GM19238 (cell line): ENCODE measurements at regions not wholly inside any gene's neighbourhood (a gene's known extent, or its start where the extent isn't known, plus 50 kb on each side); places are given as distances from the start of the nearest gene placed in this dataset.

Source experiments
- DNase-seq: peaks from one replicate; pipeline ENCODE4 v3.0.0; 2011; ENCODE audit warnings: low spot score; ENCODE audit not compliant: insufficient read length

DNA sequence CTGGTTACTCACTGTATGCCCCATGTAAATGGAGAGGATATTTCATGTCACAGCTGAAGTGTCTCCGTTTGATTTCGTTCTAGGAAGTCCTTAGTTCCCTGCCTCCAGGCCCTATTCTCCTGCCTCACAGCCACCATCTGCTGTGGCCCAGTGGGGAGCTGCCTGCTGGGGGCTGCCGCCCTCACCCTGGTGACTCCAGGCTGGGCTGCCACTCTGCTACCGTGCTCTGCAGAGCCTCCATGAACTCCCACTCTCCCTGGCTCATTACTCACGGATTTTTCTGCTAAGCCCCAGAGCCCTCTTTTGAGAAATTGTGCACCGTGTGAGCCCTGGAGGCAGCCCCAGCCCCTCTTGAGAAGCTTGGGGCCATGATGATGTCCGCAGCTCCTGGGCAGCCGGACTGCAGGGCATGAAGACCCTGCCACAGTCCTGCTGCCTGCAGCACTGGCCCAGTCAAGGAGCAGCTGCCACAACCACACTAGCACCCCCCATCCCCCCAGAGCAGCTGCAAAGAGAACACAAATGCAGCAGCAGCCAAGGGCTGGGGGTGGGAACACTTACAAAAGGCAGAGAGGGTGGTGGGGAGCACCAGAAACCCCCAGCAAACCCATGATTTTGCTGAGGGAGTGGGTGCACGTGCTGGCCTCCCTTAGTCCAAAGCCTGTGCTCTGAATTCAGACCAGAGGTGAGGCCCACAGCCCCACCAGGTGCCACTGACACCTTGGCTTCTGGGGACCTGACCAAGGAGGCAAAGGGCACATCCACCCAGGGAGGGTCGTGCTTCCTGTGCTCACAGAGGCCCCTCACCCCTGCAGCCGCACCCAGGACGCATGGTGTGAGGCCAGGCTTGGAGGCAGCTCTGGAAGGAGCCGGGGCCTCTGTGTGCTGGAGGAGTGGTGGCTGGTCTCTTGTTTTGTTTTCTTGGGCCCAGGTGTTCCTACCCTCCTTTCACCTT lies 270.2 kb upstream of the RAB6C start:
- no peak for DNase-seq

DNA sequence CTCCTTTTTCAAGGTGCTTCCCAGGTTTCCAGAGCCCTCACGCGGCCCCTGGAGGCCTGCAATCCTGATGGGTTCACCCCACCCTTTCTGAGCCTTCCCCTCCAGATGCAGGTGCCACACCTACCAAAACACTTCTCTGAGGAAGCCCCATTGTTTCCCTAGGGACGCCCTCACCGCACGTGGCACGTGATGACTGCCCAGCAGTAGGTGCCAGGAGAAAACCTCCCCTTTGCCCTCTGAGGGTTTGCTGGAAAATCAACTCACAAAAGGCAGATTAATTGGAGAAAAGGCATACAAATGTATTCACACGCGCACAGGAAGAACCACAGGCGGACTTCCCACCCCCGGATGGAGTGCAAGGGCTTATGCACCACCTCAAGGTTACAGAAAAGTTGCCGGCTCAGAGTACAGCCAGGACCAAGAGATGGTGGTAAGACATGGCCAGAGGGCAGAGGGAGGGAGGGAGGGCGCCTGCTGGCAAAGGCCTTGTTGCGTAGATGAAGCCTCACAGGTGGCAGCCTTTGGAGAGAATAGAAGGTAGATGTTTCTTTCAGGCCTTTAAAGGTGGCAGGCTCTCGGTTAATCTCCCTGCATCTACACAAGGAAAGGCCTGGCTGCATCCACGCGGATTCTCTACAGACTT lies 269.4 kb upstream of the RAB6C start:
- no peak for DNase-seq

DNA sequence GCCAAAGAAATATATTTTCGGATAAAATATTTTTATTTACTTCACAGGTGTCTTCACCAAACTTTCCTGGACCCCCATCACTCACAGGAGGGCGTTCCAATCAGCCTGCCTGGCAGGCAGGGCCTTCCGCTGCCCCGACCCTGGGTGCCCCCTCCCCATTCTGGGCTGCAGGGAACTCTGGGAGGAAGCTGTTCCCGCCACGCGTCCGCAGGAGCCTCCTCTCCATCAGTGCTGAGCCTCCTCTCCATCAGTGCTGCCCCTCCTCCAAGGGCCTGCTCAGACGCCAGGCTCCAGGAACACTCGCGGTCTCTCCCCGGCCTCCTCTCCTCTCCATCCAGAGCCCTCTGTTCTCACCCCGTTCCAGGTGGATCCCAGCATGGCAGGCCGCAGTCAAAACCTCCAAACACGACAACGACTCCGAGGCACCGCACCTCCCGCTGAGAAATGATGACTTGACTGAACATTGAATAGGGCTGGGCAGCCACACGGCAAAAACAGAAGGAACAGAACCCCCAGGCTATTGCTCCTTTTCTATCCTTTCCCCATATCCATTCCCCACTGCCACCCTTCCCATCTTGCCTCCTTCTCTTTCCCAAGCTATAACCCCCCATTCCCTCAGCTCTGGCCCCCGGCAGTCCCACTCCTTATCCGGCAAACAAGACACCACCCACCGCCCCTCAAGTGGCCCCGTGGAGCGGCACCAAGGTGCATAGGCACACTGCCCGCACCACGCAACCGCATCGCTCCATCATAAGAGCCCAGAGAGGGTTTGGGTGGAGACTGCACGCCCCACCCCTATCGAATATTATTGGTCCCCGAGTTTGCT lies 268.6 kb upstream of the RAB6C start:
- DNase-seq = no peak

DNA sequence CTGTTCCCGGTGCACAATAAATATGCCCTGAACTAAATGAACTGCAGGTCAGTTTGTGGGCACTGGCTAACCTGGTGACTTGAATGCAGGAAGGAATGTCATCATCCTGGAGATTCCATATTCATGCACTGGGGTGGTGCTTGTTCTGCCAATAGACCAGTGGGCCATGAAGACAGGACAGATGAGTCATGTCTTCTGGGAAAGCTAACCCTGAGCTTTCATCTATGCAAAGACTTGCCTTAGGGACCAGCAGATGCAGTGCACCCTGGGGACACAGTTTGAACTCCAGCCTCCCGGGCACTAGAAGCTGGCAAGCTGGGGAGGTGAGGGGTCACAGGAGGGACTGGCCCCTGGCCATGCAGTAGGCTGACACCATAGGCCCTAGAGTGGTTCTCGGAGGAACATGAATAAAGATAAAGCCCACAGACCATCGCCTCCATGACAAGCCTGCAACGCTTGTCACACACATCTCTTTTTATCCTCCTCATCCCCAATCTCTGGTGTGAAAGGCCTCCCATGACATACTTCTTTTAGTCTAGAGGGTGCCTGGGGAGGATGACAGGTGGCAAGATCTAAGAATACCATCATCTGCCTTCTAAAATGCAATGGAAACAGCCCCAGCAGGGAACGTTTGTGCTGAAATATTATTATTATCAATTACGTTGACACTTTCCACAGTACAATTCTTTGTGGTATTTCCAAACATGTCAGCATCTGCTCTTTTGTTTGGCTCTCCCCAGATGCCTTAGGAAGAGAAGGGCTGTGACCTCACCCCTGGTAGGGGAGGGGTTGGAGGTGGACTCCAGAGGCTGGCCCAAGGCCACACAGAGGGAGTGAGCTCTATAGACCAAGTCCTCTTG lies 267.4 kb upstream of the RAB6C start:
- DNase-seq = no peak

DNA sequence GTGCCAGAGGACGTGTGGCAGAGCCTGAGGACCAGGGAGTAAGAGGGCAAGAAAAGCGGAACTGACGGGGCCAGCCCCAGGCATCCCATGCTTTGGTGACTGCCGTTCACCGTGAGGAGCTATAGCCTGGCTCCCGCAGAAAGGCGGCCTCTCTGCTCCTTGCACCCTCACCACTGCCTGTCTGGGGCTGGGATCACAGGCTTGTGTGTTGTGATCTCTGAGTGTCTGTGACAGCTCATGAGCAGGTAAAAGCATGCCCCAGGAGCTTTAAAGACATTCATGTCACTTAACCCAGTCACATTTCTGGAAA lies 266.8 kb upstream of the RAB6C start:
- no peak for DNase-seq

DNA sequence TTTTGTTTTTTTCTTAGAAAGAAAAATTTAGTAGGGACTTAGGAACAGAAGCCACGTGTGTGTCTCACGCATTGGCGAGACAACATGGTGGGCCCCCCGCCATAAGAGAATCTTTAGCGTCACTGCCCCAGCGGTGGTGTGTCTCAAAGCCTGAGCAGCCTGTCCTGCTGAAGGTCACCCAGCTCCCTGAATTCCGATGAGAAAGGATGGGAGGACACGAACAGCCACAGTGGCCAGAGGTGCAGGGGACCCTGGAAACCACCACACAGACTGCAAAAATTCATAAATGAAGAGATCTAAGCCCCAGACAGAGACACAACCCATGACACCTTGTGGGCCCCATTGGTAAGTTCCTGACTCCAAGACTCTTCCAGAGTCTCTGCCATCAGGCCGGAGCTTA lies 266.1 kb upstream of the RAB6C start:
- DNase-seq = no peak

DNA sequence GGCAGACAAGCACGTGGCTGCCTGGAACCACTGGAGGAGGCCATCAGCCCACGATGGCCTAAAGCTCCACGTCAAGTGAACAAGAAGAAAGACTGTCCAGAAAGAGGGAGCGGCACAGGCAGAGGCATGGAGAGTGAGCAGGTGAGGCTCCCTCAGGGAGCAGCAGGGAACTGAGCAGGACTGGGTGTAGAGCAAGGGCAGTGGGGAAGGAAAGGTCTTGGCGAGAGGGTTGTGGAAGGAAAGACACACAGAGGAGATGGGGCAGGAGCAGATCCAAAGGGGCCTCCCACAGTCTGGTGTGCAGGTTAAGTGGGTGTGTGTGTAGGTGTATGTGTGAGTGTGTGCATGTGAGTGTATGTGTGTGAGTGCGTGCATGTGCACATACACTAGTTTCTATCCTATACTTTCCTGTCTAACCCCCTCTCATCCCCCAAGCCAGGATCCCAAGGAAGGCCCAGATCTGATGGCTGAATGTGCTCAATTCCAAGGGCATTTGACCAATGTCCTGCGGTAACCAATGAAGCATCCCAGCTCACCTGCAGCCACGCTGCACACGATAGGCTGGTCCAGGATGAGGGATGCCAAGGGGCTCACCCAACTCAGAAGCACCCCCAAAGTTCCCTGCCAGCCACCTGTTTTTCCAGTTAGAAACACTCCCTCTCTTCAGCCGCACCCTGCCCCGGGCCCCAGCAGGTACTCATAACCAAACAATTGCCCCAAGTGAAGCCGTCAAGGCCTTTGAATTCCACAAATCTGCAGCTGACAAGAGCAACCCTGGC lies 262.5 kb upstream of the RAB6C start:
- no peak for DNase-seq

DNA sequence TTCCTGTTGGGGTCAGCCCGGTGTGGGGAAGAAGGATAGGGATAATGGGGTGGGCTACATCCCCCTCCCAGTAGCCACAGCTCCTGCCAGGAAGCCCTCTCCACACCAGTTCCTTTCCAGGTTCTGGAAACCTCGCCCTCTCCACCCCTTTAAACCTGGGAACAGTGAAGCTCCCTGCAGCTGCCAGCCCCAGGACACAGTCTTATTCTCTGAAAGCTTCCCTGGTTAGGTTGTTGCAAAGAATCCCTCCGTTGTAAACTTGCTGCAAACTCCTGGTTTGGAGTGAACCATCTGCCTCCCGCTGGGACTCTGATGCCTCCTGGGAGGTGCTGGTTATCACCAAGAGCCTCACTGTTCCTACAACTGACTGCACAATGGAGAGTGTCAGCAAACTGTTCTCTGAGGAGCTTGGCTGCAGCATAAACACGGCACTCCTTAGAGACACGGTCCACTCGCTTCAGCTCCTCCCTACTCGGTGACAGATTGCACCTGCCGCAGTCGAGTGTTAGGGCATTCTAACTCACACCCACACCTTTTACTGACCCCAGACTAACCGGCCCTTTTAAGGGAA lies 261.8 kb upstream of the RAB6C start:
- no peak for DNase-seq

DNA sequence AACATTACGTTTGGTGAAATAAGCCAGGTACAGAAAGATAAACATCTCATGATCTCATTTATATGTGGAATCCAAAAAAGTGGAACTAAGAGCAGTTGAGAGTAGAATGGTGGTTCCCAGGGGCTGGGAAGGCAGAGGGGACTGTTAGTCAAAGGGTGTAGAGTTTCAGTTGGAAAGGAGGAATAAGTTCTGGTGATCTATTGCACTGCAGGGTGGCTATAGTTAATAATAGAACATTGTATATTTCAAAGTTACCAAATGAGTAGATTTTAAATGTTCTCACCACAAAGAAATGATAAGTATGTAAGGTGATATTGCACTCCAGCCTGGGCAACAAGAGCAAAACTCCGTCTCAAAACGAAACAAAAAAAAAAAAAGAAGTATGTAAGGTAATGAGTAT lies 260.1 kb upstream of the RAB6C start:
- no peak for DNase-seq

DNA sequence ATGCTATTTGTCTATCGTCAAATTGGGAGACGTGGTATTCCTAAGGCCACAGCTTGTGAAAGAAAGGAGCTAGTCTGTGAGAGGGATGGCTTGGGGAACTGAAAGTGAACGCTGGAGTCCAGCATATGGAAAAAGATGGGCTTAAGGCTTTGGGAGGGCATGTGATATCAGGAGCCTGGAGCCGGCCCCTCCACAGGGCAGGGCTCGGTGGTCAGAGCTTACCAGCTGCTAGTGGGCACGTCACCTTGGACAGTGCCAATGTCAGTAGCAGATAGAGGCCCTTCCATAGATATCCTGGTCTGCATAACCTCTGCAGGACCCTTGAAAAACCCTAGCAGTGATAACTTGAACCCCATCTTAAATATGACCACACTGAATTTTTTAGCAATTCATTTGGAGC lies 259.1 kb upstream of the RAB6C start:
- no peak for DNase-seq

DNA sequence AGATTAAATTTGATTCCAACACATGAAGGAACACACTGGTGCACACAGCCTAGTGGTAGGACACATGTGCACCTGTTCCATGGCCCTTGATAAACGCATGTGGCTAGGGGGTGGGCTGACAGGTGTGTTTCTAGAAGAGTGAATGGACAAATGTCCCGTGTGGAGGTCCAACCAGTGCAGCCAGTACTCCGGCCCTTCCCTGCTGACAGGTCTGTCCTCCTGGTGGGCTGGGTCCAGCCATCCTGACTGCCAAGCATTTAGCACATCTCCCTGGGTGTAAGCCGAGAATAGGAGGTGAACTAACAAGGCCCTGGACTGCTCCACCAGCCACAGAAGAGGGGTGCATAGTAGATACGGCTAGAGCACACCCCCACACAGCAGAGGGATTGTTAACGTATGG lies 258.7 kb upstream of the RAB6C start:
- no peak for DNase-seq

DNA sequence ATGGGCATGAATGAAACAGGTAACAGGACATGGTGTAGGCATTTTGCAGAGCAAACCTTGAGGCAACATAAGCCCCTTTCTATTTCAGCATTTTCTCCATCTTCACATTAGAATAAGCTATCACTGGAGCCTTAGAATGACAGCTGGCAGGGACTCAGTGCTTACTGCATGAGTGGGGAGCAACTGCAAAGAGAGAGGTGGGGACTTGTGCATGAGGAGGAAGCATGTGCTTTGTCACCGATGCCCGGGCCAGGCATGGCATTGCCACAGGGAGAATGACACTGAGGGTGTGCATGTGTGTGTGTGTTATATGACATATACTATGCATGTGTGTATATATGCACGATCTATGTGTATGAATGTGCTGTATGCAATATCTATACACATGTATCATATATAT lies 258.2 kb upstream of the RAB6C start:
- no peak for DNase-seq

DNA sequence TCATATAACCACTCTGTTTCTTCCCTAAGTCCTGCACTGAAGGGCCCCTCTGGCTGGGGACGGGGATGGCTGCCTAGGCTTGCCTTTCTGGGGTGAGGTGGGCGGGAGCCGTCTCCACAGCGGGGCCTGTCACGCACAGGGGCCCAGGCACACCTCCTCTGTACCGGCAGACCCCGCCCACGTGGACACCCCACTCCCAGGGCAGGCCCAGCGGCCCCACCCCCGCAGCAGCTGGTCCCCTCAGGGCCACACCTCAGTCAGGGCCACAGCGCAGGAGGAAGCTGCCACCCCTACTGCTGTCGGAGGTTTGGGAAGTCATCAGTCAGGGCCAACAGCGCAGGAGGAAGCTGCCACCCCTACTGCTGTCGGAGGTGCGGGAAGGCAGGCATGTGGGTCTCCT lies 257.6 kb upstream of the RAB6C start:
- no peak for DNase-seq

DNA sequence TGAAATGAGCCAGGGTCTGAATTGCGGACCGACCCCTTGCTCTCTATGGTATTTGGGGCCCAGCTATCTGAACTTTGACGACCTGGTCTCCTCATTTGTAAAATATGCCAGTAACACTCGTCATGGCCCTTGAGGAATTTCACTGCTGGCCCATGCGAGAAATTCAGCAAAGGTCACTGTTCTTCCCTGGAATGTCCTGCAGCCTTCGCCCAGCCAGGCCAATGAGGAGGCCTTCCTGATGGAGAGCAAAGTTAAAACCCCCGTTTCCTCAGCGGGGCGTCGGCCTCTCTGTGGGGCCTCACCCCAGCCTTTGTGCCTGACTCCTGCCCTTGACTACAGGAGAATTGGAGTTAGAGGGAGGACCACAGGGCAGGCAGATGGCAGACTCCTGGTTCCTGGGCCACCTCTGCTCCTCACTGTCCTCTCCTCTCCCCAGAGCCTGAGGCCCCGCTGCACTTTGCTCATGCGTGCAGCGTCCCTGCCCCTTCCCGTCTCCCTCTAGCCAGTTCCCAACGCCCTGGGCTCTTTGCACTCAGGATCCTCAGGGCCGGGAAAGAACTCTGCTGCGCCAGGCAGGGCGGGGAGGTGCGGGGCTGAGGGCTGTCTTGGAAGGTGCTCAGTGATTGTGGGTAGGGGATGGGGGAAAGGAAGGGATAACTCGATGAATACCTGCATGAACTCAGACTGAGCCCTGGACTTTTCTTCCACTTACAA lies 257.0 kb upstream of the RAB6C start:
- no peak for DNase-seq

DNA sequence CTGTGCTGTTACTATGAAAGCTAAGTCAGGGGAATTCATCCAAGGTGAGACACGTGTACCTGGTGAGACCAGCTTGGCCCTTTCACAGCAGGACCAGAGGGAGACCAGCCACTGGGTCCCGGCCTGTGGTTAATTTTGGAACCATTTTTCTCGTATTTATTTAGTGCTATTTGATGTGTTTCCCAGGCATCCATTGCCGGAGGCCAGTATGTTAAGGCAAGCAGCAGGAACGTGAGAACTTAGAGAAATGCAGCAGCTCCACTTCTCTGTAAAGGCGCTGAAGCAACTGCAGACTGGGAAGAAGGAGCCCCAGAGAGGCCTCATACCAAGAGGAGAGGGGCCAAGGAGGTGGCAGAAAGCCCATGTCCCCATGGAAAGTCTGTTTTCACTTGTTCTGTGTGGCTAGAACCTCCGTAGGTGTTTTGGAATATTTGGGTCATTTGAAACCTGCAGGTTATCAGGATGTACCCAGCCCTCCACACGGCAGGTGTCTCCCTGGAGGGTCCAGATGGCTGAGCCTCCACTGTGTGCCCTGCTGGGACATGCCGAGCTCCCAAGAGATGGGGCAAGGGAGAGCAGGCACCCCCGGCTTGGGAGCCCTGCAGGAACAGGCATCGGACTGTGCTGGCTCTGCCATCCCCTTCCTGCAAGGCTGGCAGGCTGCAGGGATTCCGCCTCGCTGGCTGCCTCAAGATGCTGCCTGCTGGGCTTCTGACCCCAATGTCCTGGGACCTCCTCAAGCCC lies 256.0 kb upstream of the RAB6C start:
- no peak for DNase-seq

DNA sequence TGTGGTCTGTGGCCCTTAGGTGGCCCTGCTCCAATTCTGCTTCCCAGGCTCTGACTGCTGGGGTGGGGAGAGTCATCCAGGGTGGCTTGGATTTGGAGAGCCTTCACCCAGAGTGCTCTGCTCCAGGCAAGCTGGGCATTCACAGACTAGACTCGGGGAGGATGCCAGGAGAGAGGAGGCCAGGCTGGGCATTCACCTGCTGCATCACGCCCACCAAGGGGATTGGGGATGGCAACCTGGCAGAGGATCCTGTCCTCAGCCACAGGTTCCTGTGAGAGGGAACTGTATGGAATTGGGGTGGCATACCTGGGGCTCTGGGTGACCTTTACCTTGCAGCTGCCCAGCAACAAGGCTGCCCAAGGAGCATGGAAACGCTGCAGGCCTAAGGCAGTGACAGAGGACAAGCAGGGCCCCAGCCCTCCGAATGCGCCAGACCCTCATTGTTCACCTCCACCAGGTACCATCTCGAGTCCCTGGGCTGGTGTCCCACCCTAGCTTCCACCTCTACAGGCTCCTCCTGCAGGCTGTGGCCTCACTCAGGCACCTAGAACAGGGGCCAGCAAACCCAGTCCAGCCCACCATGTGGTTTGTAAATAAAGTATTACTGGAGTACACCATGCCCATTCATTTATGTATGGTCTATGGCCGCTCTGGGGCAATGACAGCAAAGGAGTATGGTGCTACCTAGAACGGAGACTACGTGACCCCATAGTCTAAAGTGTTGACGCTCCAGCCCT lies 255.3 kb upstream of the RAB6C start:
- DNase-seq = no peak

DNA sequence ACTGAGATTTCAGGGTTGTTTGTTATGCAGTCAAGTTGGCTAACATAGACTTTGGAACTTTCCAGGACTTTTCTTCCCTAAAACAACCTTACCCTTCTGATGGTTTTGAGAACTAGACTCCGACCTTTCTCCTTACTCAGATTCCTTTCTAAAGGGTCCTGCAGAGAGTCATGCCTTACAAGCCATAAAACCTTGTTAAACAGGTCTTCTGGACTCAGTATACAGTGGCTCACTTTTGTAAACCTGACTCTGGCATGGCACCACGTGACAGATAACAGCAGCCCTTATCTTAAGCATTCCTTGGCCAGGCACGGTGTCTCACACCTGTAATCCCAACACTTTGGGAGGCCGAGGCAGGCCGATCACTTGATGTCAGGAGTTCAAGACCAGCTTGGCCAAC lies 253.2 kb upstream of the RAB6C start:
- no peak for DNase-seq

DNA sequence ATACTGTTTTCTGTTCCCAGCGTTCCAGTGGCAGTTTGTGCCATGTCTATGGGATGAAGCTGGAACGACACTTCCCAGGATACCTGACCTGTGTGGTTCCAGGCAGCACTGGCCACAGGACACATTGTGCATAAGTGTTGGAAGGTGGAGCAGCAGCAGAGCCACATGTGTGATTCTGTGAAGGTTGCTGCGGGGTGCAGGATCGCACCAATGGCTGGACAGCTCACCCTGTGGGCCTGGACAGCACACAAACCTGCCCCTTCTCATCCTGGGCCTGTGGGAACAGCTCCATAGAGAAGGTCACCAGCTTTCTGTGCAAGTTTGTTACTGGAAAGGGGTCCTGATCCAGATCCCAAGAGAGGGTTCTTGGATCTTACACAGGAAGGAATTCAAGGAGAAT lies 252.2 kb upstream of the RAB6C start:
- DNase-seq = no peak
